GM12892 (cell line): ENCODE measurements at regions not wholly inside any gene's neighbourhood (a gene's known extent, or its start where the extent isn't known, plus 50 kb on each side); places are given as distances from the start of the nearest gene placed in this dataset.

Experiments used
- POLR2A ChIP-seq: IDR thresholded peaks from 2 replicates; pipeline ENCODE4 v1.6.1; 2011; ENCODE audit warnings: low read depth, low read length, control low read depth
- POLR2AphosphoS5 ChIP-seq: IDR thresholded peaks from 2 replicates; pipeline ENCODE4 v1.6.1; 2011; ENCODE audit warnings: low read depth, low read length, control low read depth

GRCh38 chr1:192442736-192443135, 125.9 kb downstream of the RGS21 start:
- no peak for TF ChIP-seq POLR2A
- TF ChIP-seq POLR2AphosphoS5: no peak
